SU-DHL-6 (cell line): ENCODE measurements at regions not wholly inside any gene's neighbourhood (a gene's known extent, or its start where the extent isn't known, plus 50 kb on each side); places are given as distances from the start of the nearest gene placed in this dataset.
"Not testable (repeated sequence)": the region's sequence is repeated elsewhere in the genome, so short reads cannot be mapped to it uniquely, and the experiment has no call there.

Source experiments
- H2AFZ ChIP-seq: fragments of 200-600 bp; sonication (generic); 2 replicates; pipeline ENCODE4 v1.6.1; 2014; ENCODE audit warnings: low read depth, mild to moderate bottlenecking, moderate library complexity, mixed read lengths, antibody characterized with exemption, low read length; ENCODE audit not compliant: severe bottlenecking
- H3F3A ChIP-seq: fragments of 200-600 bp; shearing (Covaris generic); 2 replicates; pipeline ENCODE4 v1.6.0; 2016; ENCODE audit warnings: antibody characterized with exemption, mild to moderate bottlenecking; ENCODE audit not compliant: insufficient read depth
- H3K27ac ChIP-seq: fragments of 200-600 bp; sonication (generic); 2 replicates; pipeline ENCODE4 v1.5.1; 2016; ENCODE audit warnings: low read depth, mild to moderate bottlenecking, low read length, moderate library complexity, mixed read lengths
- H3K27me3 ChIP-seq: fragments of 200-600 bp; sonication (generic), shearing (Covaris generic); 2 replicates; pipeline ENCODE4 v1.6.0; 2014; ENCODE audit warnings: mild to moderate bottlenecking, low read length
- H3K36me3 ChIP-seq: fragments of 200-600 bp; sonication (generic); 2 replicates; pipeline ENCODE4 v1.6.1; 2014; ENCODE audit warnings: mild to moderate bottlenecking, low read length, mixed read lengths
- H3K4me2 ChIP-seq: fragments of 300-600, 200-600 bp; shearing (Covaris generic), sonication (generic); 2 replicates; pipeline ENCODE4 v1.6.0; 2014; ENCODE audit warnings: low read length, low read depth, mild to moderate bottlenecking; ENCODE audit not compliant: poor library complexity, severe bottlenecking
- H3K4me3 ChIP-seq: fragments of 200-600 bp; sonication (generic); 2 replicates; pipeline ENCODE4 v1.5.1; 2014; ENCODE audit warnings: antibody characterized with exemption, low read length, mild to moderate bottlenecking, mixed read lengths; ENCODE audit not compliant: insufficient read depth, poor library complexity, severe bottlenecking
- H3K79me2 ChIP-seq: fragments of 200-600 bp; sonication (generic); 2 replicates; pipeline ENCODE4 v1.6.1; 2014; ENCODE audit warnings: mild to moderate bottlenecking, low read length, moderate library complexity; ENCODE audit not compliant: insufficient read depth
- H3K9ac ChIP-seq: fragments of 200-600 bp; sonication (generic); 2 replicates; pipeline ENCODE4 v1.7.0; 2014; ENCODE audit warnings: mild to moderate bottlenecking, low read length
- H3K9me2 ChIP-seq: fragments of 200-600 bp; sonication (generic); replicated peaks from 2 replicates; pipeline ENCODE4 v1.6.1; 2014; ENCODE audit warnings: low read length; ENCODE audit not compliant: insufficient read depth
- H3K9me3 ChIP-seq: fragments of 200-600 bp; sonication (generic); 2 replicates; pipeline ENCODE4 v1.6.1; 2014; ENCODE audit warnings: low read length, mixed read lengths; ENCODE audit not compliant: insufficient read depth
- H4K20me1 ChIP-seq: fragments of 200-600 bp; sonication (generic); 2 replicates; pipeline ENCODE4 v1.6.1; 2014; ENCODE audit warnings: low read depth, mild to moderate bottlenecking, antibody characterized with exemption, low read length, moderate library complexity, mixed read lengths
- EZH2phosphoT487 ChIP-seq: fragments of 200-600 bp; sonication (generic), shearing (Covaris generic); conservative IDR thresholded peaks from 2 replicates; pipeline ENCODE4 v1.6.1; 2018; ENCODE audit warnings: mild to moderate bottlenecking, antibody characterized with exemption, low read length, moderate library complexity, mixed read lengths
- TF ChIP-seq, protein P1 (sequence below): fragments of 200-600 bp; sonication (generic); IDR thresholded peaks from one replicate; pipeline ENCODE4 v1.5.1; 2017; ENCODE audit warnings: antibody characterized with exemption, mild to moderate bottlenecking, low read length, moderate library complexity; ENCODE audit not compliant: insufficient read depth, poor library complexity, severe bottlenecking

GRCh38 chr20:41701588-41702348 lies 83.6 kb upstream of the CHD6 start:
- Histone ChIP-seq H3K4me3 (no peak overlapping the region), H3F3A (no peaks in the 10 kb centered on the region), H3K9ac (no peak overlapping the region), H3K36me3 (no peaks in the 10 kb centered on the region), H3K79me2 (no peaks in the 10 kb centered on the region), H4K20me1 (no peaks in the 10 kb centered on the region), H3K27ac (no peak overlapping the region), H2AFZ (no peak overlapping the region), H3K4me2 (no peak overlapping the region), H3K27me3 (no peaks in the 10 kb centered on the region), H3K9me2 (no peaks in the 10 kb centered on the region), H3K9me3 (no peaks in the 10 kb centered on the region)
- TF ChIP-seq EZH2phosphoT487: no peak
- TF ChIP-seq, protein P1, sequence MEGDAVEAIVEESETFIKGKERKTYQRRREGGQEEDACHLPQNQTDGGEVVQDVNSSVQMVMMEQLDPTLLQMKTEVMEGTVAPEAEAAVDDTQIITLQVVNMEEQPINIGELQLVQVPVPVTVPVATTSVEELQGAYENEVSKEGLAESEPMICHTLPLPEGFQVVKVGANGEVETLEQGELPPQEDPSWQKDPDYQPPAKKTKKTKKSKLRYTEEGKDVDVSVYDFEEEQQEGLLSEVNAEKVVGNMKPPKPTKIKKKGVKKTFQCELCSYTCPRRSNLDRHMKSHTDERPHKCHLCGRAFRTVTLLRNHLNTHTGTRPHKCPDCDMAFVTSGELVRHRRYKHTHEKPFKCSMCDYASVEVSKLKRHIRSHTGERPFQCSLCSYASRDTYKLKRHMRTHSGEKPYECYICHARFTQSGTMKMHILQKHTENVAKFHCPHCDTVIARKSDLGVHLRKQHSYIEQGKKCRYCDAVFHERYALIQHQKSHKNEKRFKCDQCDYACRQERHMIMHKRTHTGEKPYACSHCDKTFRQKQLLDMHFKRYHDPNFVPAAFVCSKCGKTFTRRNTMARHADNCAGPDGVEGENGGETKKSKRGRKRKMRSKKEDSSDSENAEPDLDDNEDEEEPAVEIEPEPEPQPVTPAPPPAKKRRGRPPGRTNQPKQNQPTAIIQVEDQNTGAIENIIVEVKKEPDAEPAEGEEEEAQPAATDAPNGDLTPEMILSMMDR: no peak

DNA sequence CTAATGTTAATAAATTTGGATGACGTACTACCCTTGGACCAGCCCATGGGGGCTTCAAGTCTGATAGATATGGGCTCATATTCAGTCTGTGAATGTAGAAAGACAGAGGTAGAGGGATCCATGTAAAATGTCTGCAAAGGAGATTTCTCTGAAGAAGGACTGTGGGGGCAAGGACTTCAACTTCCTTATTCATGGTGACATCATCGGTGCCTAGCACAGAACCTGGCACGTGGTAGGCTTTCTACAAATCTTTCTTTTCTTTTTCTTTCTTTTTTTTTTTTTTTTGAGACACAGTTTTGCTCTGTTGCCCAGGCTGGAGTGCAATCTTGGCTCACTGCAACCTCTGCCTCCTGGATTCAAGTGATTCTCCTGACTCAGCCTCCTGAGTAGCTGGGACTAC lies 81.5 kb upstream of the CHD6 start:
- not testable (repeated sequence) for H3K36me3 ChIP-seq, H3K9me2 ChIP-seq, H3K9me3 ChIP-seq, H3K27ac ChIP-seq, H3K4me2 ChIP-seq, H3K79me2 ChIP-seq, H3K9ac ChIP-seq, H3F3A ChIP-seq, H2AFZ ChIP-seq, H4K20me1 ChIP-seq, H3K27me3 ChIP-seq, H3K4me3 ChIP-seq

- H3K9ac ChIP-seq: no peak overlapping the region
- no peaks in the 10 kb centered on the region for H3K36me3 ChIP-seq
- no peak overlapping the region for H3K27ac ChIP-seq
- no peak overlapping the region for H3K4me3 ChIP-seq
- TF ChIP-seq EZH2phosphoT487: no peak
- TF ChIP-seq, protein P1: peak; percentile 90
- peaks cover 5% of the 10 kb centered on the region; the same call in 1 of the 2 replicates for H3F3A ChIP-seq
- H3K4me2 ChIP-seq: no peak overlapping the region
- no peaks in the 10 kb centered on the region for H4K20me1 ChIP-seq
- no peaks in the 10 kb centered on the region for H3K9me3 ChIP-seq
- H2AFZ ChIP-seq: no peak overlapping the region
- H3K27me3 ChIP-seq: no peaks in the 10 kb centered on the region
- no peaks in the 10 kb centered on the region for H3K9me2 ChIP-seq
- no peaks in the 10 kb centered on the region for H3K79me2 ChIP-seq
Measured at GRCh38 chr20:41697861-41698559, 79.8 kb upstream of the CHD6 start.

DNA sequence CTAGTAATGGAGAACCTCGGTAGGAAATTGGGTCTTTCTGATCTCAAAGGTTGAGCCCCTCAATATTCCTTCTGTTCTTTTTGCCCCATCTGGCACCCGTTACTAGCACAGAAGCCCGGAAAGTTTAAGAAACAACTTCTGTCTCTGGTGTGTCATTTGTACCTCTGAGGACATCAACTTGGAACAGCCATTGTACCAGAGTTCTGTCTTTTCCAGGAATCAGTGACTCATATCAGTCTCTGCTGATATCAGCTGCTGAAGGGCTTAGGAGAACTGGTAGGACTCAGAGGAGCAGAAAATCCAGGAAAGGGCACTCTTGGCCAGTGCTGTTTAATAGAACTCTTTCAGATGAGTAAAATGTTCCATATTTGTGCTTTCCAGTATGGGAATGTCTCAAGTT lies 78.3 kb upstream of the CHD6 start:
- H4K20me1 ChIP-seq: no peaks in the 10 kb centered on the region
- TF ChIP-seq EZH2phosphoT487: no peak
- TF ChIP-seq, protein P1: no peak
- H3K79me2 ChIP-seq: no peaks in the 10 kb centered on the region
- no peak overlapping the region for H2AFZ ChIP-seq
- no peak overlapping the region for H3K4me2 ChIP-seq
- no peaks in the 10 kb centered on the region for H3K9me3 ChIP-seq
- H3K36me3 ChIP-seq: no peaks in the 10 kb centered on the region
- no peaks in the 10 kb centered on the region for H3K9me2 ChIP-seq
- peaks cover 5% of the 10 kb centered on the region; the same call in 1 of the 2 replicates for H3F3A ChIP-seq
- no peak overlapping the region for H3K9ac ChIP-seq
- no peaks in the 10 kb centered on the region for H3K27me3 ChIP-seq
- H3K27ac ChIP-seq: no peak overlapping the region
- no peak overlapping the region for H3K4me3 ChIP-seq
